ENCODE measurements at regions not wholly inside any gene's neighbourhood (a gene's known extent, or its start where the extent isn't known, plus 50 kb on each side); places are given as distances from the start of the nearest gene placed in this dataset.
A peak's percentile ranks its signal among the peaks of the same experiment; 100 is the strongest.
"Not testable (repeated sequence)": the region's sequence is repeated elsewhere in the genome, so short reads cannot be mapped to it uniquely, and the experiment has no call there.

DNA sequence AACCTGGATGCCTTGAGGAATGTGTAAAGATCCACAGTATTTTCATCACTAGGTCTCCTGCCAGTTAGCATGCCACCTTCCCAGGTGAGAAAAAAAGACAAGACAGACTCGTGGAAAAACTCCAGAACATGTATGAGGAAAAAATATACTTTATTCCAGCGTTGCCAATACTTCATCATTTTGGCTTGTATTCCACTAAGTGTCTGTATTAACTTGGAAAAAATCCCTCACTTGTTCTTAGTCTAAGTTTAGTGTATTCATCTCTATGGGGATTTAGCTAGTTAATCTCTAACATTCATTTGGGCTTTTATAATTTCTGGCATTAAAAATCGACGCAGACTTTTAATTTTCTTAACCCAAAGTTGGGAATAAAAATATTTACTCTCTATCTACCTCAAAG is 759.4 kb downstream of the SORCS1 start:
- in situ Hi-C loops (cut with HindIII; ENCODE audit: low pct_unique_long_range_greater_than_20kb, low sequenced_read_pairs): no loop called here
- DNase-seq (ENCODE audit: low read depth, low spot score): no peak

DNA sequence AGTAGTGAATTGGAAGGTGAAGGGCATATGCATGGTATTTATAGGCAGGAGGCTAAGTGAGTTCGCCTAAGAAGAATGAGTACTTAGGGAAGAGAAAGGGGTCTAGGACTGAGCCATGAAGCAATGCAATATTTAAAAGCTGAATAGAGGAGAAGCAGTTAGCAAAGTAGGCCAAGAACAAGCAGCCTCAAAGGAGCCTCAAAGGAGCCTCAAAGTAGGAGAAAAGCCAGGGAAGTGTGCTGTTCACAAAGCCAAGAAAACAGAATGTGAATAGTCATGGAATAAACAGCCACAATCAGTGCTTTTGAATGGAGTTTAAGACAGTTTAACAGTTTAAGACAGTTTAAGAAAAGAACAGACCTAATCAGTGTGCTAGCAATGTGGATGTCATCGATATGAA is 762.0 kb downstream of the SORCS1 start:
- in situ Hi-C loops (cut with HindIII; ENCODE audit: low pct_unique_long_range_greater_than_20kb, low sequenced_read_pairs): no loop called here
- no peak for DNase-seq (ENCODE audit: low read depth, low spot score)

DNA sequence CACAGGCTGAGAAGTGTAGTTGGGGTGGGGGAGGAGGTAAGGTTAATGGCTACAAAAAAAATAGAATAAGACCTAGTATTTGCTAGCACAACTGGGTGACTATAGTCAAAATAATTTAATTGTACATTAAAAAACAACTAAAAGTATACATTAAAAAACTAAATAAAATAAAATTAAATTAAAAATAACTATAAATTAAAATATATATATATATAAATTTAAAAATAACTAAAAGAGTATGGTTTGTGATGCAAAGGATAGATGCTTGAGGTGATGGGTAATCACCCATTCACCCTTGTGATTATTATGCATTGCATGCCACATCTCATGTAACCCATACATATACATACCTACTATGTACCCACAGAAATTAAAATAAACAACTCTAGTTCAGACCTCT is 762.5 kb downstream of the SORCS1 start:
- DNase-seq (ENCODE audit: low read depth, low spot score): no peak
- in situ Hi-C loops (cut with HindIII; ENCODE audit: low pct_unique_long_range_greater_than_20kb, low sequenced_read_pairs): no loop called here

DNA sequence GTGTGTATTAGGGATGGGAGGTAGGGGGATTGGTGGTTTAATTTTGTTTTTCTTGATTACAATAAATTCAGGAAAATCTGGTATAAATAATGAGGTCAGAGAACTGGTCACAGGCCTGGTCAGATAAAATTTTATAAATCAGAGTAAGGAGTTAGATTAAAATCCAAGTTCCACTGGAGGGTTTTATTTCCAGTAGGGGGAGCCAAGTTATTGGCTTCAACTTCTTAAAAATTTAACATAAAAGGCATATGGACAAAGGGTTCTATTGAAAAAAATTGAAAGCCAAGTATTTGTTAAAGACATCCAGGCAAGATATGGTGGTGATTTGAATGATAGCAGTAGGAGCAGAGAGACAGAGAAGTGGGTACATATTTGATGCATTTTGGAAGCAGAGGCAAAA is 763.3 kb downstream of the SORCS1 start:
- in situ Hi-C loops (cut with HindIII; ENCODE audit: low pct_unique_long_range_greater_than_20kb, low sequenced_read_pairs): no loop called here

DNA sequence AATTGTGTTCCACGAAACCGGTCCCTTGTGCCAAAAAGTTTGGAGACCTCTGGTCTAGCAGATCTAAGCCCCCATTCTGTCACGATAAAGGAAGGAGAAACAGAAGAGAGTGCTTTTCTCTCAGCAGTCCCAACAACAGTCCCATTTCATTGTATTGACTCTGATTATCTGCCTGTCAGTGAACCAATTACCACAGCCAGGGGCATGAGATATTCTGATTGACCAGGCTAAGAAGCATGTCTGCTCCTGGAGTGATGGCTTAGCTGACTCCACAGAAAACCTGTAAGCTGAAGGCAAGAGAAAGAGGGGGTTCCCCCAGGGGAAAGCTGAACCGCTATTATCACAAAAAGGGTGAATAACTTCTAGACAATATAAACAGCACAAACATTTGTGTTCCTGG is 765.4 kb downstream of the SORCS1 start:
- in situ Hi-C loops (cut with HindIII; ENCODE audit: low pct_unique_long_range_greater_than_20kb, low sequenced_read_pairs): no loop called here
- no peak for DNase-seq (ENCODE audit: low read depth, low spot score)

More for the DNA sequence above, 763.3 kb downstream of the SORCS1 start:
- peak; percentile 62 for DNase-seq (ENCODE audit: low read depth, low spot score)

DNA sequence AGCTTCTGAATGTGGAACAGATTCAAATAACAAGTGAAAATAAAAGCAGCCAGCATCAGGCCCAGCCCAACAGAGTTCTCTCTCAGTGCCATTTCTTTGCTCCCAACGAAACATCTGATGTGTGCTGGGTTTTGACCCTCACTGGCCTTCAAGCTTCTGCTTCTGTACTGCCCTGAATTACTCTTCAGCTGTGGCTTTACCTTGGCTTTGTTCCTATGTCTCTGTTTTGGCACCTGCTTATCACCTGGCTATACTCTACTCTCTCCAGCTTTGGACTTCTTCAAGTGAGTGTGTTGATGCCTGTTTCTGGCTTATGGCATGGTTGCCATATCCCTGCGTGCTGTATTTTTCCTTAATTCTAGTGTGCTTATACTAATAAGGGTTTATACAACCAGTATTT is 768.3 kb downstream of the SORCS1 start:
- in situ Hi-C loops (cut with HindIII; ENCODE audit: low pct_unique_long_range_greater_than_20kb, low sequenced_read_pairs): no loop called here
- no peak for DNase-seq (ENCODE audit: low read depth, low spot score)

DNA sequence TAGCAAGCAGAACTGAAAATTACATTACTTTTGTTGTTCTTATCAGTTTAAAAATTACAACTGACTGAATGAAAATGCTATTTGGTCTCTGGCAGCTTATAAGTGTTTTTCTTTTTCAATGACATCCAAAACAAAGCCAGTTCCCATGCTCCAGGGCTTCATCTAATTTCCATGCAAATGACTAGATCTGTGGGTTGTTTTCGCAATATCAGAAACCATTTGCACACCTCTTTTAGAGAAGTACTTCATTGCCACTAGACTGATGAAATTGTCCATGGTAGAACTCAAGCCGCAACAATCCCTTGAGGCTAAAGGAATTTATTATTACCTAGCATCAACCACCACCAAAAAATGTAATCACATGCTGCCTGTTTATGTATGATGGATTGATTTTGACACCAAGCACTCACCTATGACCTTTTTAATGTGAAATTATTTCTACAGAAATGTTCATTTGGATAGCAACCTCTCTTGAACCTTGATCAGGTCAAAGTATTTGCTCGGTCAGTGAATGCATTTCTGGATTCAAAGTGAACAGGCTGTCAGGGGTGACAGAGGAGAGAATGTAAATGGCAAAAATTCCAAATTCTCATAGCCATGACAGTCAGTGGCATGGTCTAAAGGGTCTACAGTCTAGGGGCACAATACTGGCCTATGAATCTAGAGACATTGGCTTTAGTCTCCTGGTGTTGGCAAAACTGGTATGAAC is 769.3 kb downstream of the SORCS1 start:
- in situ Hi-C loops (cut with HindIII; ENCODE audit: low pct_unique_long_range_greater_than_20kb, low sequenced_read_pairs): no loop called here
- DNase-seq (ENCODE audit: low read depth, low spot score): no peak

DNA sequence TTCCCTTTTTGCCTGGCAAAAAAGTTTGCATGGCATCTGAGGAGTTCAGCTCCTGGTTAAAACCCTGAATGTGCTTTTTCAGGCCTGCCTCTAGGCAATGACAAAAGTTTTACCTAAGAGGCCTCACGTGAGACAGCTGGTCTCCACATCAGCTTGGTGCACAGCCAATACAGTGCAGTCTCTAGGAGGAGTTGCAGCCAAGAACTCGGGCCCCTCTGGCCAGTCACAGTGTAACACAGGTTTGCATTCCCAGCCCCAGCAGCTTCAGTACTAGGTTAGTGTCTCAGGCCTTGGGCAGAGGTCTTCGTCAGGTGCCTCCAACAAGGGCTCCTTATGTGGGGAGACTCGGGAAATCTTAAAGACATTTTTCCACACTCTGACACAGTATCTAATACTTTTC is 771.7 kb downstream of the SORCS1 start:
- in situ Hi-C loops (cut with HindIII; ENCODE audit: low pct_unique_long_range_greater_than_20kb, low sequenced_read_pairs): no loop called here
- no peak for DNase-seq (ENCODE audit: low read depth, low spot score)

DNA sequence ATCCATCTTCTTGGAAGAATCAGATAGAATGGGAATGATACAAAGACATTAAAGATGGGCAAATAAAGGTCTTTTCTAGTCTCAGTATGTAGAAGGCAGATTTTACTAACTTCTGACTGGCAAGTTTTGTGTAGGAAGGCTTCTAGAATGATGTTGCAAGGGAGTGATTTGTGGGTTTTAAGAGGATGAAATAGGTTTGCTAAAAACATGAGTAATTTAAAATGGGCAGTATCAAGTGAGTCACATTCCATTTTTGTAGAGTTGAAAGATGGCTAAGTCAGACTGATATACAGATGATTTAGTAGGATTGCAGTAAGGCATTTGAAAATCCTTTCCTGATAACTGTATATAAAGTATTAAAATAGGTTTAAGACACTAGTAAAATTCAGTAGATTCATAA is 777.4 kb downstream of the SORCS1 start:
- no peak for DNase-seq (ENCODE audit: low read depth, low spot score)
- in situ Hi-C loops (cut with HindIII; ENCODE audit: low pct_unique_long_range_greater_than_20kb, low sequenced_read_pairs): no loop called here

DNA sequence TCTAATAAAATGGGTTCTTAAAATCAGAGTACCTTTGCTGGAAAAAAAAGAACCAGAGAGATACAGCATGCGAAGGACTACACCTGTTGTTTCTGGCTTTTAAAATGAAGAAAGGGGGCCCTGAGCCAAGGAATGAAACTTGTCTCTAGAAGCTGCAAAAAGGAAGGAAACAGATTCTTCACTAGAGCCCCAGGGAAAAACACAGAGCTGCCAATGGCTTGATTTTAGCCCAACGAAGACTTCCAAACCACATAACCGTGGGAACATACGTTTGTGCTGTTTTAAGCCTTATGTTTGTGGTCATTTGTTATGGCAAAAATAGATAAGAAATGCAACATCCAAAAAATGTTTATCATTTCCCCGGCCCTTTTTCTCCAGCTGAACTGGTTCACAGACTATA is 780.0 kb downstream of the SORCS1 start:
- in situ Hi-C loops (cut with HindIII; ENCODE audit: low pct_unique_long_range_greater_than_20kb, low sequenced_read_pairs): no loop called here
- no peak for DNase-seq (ENCODE audit: low read depth, low spot score)

DNA sequence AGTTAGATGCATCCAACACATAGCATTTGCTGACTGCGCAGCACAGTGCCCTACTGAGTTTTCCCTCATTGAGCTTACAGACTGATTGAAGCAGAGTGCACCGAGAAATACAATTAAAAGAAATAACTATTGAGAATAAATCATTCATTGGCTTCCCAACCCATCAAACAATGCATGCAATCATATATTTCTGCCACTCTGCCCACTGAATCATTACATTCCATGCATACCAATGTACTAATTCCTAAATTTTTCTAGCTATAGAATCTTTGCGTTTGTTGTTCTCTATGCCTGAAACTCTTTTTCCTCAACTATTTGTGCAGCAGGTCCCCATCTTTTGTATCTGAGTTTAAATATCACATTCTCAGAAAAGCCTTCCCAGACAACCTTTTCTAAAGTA is 783.8 kb downstream of the SORCS1 start:
- in situ Hi-C loops (cut with HindIII; ENCODE audit: low pct_unique_long_range_greater_than_20kb, low sequenced_read_pairs): no loop called here
- no peak for DNase-seq (ENCODE audit: low read depth, low spot score)

DNA sequence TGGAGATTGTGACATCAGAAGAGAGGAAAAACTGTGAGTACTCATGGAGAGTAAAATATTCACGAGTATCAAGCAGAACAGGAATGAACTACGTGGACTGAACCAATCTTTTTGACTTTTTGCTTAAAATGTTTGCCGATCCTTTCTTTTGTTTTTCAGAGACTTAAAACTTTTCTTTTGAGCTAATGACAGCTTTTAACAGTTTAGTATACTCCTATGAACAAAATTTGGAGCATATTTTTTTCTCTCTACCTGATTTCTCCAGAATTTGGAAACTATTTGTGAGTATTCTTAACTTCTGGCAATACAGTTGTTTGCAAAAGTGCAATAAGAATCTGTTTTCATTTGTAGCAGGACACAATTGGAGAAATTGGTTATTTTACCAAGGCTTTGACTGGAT is 786.3 kb downstream of the SORCS1 start:
- in situ Hi-C loops (cut with HindIII; ENCODE audit: low pct_unique_long_range_greater_than_20kb, low sequenced_read_pairs): no loop called here
- no peak for DNase-seq (ENCODE audit: low read depth, low spot score)

DNA sequence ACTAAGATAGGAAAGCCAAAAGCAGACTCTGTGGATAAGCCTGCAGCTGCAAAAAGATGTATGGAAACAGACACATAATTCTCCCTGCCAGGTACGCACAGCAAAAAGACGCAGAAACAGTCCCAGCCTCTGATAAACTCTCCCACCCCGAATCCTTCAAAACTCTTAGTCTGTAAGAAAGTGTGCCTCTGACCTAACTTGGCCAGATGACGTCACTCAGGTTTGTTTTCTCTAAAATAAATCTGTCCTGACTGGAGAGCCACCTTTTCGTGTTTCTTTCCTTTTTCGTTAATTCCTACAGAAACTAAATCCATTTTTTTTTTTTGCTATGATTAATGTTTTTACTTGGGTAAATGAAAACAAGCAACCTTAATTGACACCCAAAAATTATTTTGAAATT is 793.8 kb downstream of the SORCS1 start:
- DNase-seq (ENCODE audit: low read depth, low spot score): no peak
- in situ Hi-C loops (cut with HindIII; ENCODE audit: low pct_unique_long_range_greater_than_20kb, low sequenced_read_pairs): no loop called here

DNA sequence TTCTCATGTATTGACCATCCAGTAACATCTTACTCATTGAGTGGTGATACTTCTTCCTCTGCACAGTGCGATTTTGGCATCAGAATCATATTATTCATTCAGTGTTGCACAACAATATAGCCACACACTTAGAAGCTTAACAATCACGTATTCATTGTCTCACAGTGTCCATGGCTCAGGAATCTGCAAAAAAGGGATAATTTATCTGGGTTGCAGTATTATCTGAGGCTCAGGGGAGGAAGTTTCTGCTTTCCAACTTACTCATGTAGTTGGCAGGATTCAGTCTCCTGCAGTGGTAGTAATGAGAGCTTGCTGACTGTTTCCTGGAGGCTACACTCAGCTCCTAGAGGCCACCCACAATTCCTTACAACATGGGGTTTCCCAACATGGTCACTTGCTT is 803.6 kb downstream of the SORCS1 start:
- DNase-seq (ENCODE audit: low read depth, low spot score): peak; percentile 11
- in situ Hi-C loops (cut with HindIII; ENCODE audit: low pct_unique_long_range_greater_than_20kb, low sequenced_read_pairs): no loop called here

DNA sequence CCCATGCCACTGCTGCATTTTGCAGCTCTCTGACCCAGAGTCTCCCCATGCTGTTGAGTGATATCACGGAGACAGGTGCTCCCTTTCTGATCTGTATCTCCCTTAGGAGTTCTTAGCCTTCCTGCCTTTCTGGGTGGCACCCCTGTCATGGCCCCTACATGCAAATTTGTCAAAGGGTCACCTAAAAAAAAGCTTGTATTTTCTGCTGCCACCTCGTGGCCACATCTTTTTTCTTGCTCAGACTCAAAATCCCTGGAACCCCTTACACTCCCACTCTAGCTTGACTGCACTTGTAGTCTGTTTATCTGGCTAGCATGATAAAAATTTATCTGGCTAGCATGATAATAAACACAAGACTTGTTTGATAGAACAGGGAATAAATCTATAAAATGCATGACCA is 809.1 kb downstream of the SORCS1 start:
- peak; percentile 24 for DNase-seq (ENCODE audit: low read depth, low spot score)
- in situ Hi-C loops (cut with HindIII; ENCODE audit: low pct_unique_long_range_greater_than_20kb, low sequenced_read_pairs): no loop called here

DNA sequence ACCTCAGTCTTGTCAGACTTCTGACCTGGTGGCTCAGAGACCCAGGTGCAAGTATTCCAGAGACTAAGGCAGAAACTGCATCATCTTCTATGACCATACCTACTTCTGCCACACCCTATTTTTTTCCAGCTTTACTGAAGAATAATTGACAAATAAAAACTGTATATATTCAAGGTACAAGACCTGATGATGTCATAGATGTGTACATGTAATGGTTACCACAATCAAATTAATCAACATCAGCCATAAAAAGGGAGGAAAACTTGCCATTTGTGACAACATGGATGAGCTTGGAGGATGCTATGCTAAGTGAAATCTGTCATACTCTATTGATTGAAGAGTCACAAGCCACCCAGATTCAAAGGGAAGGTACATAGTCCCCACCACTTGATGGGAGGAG is 815.6 kb downstream of the SORCS1 start:
- no peak for DNase-seq (ENCODE audit: low read depth, low spot score)
- in situ Hi-C loops (cut with HindIII; ENCODE audit: low pct_unique_long_range_greater_than_20kb, low sequenced_read_pairs): no loop called here

DNA sequence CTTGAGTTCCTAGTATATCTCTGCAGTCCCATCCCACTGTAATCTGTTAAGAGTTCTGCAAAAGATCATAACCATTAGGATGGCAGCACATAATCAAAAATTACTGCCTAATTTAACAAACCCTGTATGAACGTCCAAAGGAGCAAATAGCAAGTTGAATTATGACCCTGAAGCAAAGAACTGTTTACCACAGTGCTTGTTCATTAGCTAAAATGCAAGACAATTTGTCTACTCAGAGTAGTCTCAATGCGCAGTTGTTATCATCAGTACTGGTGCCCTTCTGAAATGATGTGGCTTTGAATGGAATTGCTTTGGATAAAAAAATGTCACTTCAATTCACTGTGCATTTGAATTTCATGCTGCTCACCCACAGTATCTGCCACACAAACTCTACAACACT is 817.0 kb downstream of the SORCS1 start:
- DNase-seq (ENCODE audit: low read depth, low spot score): no peak
- in situ Hi-C loops (cut with HindIII; ENCODE audit: low pct_unique_long_range_greater_than_20kb, low sequenced_read_pairs): no loop called here

DNA sequence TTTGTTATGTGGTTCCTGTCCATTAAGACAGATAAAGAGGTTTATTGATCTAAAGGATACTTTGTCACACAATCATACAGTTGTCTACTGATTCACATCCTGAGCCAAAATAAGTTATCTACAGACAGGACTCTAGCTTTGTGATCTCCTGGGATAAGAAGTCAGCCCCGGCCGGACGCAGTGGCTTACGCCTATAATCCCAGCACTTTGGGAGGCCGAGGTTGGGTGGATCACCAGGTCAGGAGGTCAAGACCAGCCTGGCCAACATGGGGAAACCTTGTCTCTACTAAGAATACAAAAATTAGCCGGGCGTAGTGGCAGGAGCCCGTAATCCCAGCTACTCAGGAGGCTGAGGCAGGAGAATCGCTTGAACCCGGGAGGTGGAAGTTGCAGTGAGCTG is 821.0 kb downstream of the SORCS1 start:
- DNase-seq (ENCODE audit: low read depth, low spot score); in situ Hi-C loops (cut with HindIII; ENCODE audit: low pct_unique_long_range_greater_than_20kb, low sequenced_read_pairs): not testable (repeated sequence)

DNA sequence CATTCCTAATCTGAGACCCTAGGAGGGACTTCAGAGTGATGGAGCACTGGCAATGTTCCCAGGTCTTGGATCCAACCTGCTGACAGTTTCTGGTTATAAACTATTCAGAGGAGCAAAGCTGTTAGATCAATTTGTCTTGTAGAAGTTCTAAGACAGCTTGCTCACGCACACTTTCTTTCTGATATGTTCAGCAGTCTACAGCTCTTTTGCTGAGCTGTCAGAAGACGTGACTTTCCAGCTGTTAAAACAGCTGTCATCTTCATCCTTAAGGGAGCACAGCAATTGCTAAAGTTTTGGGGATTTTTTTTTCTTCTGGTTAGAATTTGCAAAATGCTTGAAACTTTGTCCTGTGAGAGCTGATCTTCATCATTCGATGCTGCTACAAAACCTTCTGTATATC is 823.1 kb downstream of the SORCS1 start:
- no peak for DNase-seq (ENCODE audit: low read depth, low spot score)

DNA sequence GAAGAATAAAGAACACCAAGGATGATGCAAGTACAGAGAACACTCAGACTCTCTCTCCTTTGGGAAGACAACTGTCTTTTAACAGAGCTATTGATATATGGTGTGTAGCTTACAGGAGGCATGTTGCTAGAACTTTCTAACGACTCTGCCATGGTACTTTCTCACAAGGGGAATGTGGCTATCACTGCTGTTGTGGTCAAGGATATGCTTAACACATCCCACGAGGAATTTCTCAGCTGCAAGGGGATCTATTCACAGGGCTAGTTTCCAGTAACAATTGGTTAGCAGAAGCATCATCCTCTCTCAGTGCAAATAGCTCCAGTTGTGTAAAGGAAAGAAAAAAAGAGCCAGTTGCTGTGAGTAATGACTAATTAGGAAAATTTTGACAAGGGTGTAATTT is 826.0 kb downstream of the SORCS1 start:
- in situ Hi-C loops (cut with HindIII; ENCODE audit: low pct_unique_long_range_greater_than_20kb, low sequenced_read_pairs): no loop called here
- DNase-seq (ENCODE audit: low read depth, low spot score): no peak

More for the DNA sequence above, 823.1 kb downstream of the SORCS1 start:
- in situ Hi-C loops (cut with HindIII; ENCODE audit: low pct_unique_long_range_greater_than_20kb, low sequenced_read_pairs): no loop called here
